HEK293 (cell line): ENCODE measurements at regions not wholly inside any gene's neighbourhood (a gene's known extent, or its start where the extent isn't known, plus 50 kb on each side); places are given as distances from the start of the nearest gene placed in this dataset.

Experiments used
- CTCF ChIA-PET: fragments of 350-600 bp; formaldehyde crosslinking; extraction: SDS; loops from one replicate; lab custom pipeline; 2021; ENCODE audit warnings: antibody characterized with exemption; lab: Yijun Ruan, JAX
- POLR2A ChIA-PET: fragments of 300-600 bp; formaldehyde crosslinking; extraction: SDS; loops from one replicate; lab custom pipeline; 2020; ENCODE audit warnings: antibody characterized with exemption, inconsistent platforms; lab: Yijun Ruan, JAX
- H3K27ac ChIP-seq: fragments of 200-500 bp; sonication (Bioruptor generic); 2 replicates; pipeline ENCODE4 v1.5.1; 2014; ENCODE audit warnings: low read depth, low read length, control low read depth, inconsistent platforms; ENCODE audit errors: extremely low read depth
- H3K36me3 ChIP-seq, 2 experiments: fragments of 200-500 bp in 1 of 2; sonication (Bioruptor generic) in 1 of 2; 1 replicate in 1 of 2; 2 replicates in 1 of 2; pipeline ENCODE4 v1.5.1; 2014 to 2017; ENCODE audit warnings: inconsistent platforms in 2 of 2, low read length in 2 of 2; ENCODE audit not compliant: control insufficient read depth in 2 of 2, insufficient read depth in 1 of 2
- H3K4me1 ChIP-seq: fragments of 200-500 bp; sonication (Bioruptor generic); 2 replicates; pipeline ENCODE4 v1.5.1; 2014; ENCODE audit warnings: mild to moderate bottlenecking, low read length, inconsistent platforms; ENCODE audit not compliant: control insufficient read depth, insufficient read depth
- H3K4me3 ChIP-seq: 2 replicates; pipeline ENCODE4 v1.5.1; 2011; ENCODE audit warnings: low read depth, mild to moderate bottlenecking, control low read depth, low read length, moderate library complexity
- H3K9me3 ChIP-seq: fragments of 200-500 bp; sonication (Bioruptor generic); 2 replicates; pipeline ENCODE4 v1.5.1; 2014; ENCODE audit warnings: low read depth, low read length, inconsistent platforms; ENCODE audit not compliant: control insufficient read depth, insufficient read depth
- BCL6B ChIP-seq: fragments of 450-650 bp; formaldehyde crosslinking; IDR thresholded peaks from 2 replicates; pipeline ENCODE4 v1.5.1; 2017; ENCODE audit warnings: missing biosample characterization, missing genetic modification characterization
- EGR2 ChIP-seq: fragments of 450-650 bp; formaldehyde crosslinking; IDR thresholded peaks from 2 replicates; pipeline ENCODE4 v1.5.1; 2016; ENCODE audit warnings: low read depth, missing biosample characterization, missing genetic modification characterization
- GLIS2 ChIP-seq: fragments of 450-650 bp; formaldehyde crosslinking; IDR thresholded peaks from 2 replicates; pipeline ENCODE4 v1.5.1; 2016; ENCODE audit warnings: missing biosample characterization, missing genetic modification characterization
- KLF16 ChIP-seq: fragments of 450-650 bp; formaldehyde crosslinking; IDR thresholded peaks from 2 replicates; pipeline ENCODE4 v1.5.1; 2017; ENCODE audit warnings: missing biosample characterization, missing genetic modification characterization
- OSR2 ChIP-seq: fragments of 450-650 bp; formaldehyde crosslinking; IDR thresholded peaks from 2 replicates; pipeline ENCODE4 v1.5.1; 2016; ENCODE audit warnings: missing biosample characterization, missing genetic modification characterization
- SCRT1 ChIP-seq: fragments of 450-650 bp; formaldehyde crosslinking; IDR thresholded peaks from 2 replicates; pipeline ENCODE4 v1.5.1; 2016; ENCODE audit warnings: missing biosample characterization, missing genetic modification characterization, borderline replicate concordance
- SCRT2 ChIP-seq: fragments of 450-650 bp; formaldehyde crosslinking; IDR thresholded peaks from 2 replicates; pipeline ENCODE4 v1.5.1; 2016; ENCODE audit warnings: missing biosample characterization, missing genetic modification characterization
- ZBTB21 ChIP-seq: fragments of 450-650 bp; formaldehyde crosslinking; IDR thresholded peaks from 2 replicates; pipeline ENCODE4 v1.5.1; 2017; ENCODE audit warnings: missing biosample characterization, missing genetic modification characterization
- ZBTB6 ChIP-seq: fragments of 450-650 bp; formaldehyde crosslinking; IDR thresholded peaks from 2 replicates; pipeline ENCODE4 v1.5.1; 2017; ENCODE audit warnings: missing biosample characterization, missing genetic modification characterization
- ZEB2 ChIP-seq: fragments of 450-650 bp; formaldehyde crosslinking; IDR thresholded peaks from 2 replicates; pipeline ENCODE4 v1.5.1; 2016; ENCODE audit warnings: missing biosample characterization, missing genetic modification characterization
- ZFP37 ChIP-seq: fragments of 450-650 bp; formaldehyde crosslinking; IDR thresholded peaks from 2 replicates; pipeline ENCODE4 v1.5.1; 2016; ENCODE audit warnings: missing biosample characterization, missing genetic modification characterization
- ZFP69B ChIP-seq: fragments of 450-650 bp; formaldehyde crosslinking; IDR thresholded peaks from 2 replicates; pipeline ENCODE4 v1.5.1; 2016; ENCODE audit warnings: missing biosample characterization, missing genetic modification characterization
- ZNF157 ChIP-seq: fragments of 450-650 bp; formaldehyde crosslinking; IDR thresholded peaks from 2 replicates; pipeline ENCODE4 v1.5.1; 2016; ENCODE audit warnings: missing biosample characterization, missing genetic modification characterization
- ZNF16 ChIP-seq: fragments of 450-650 bp; formaldehyde crosslinking; IDR thresholded peaks from 2 replicates; pipeline ENCODE4 v1.5.1; 2016; ENCODE audit warnings: low read depth, missing biosample characterization, missing genetic modification characterization
- ZNF2 ChIP-seq: fragments of 450-650 bp; formaldehyde crosslinking; IDR thresholded peaks from 2 replicates; pipeline ENCODE4 v1.5.1; 2016; ENCODE audit warnings: missing biosample characterization, missing genetic modification characterization
- ZNF341 ChIP-seq: fragments of 450-650 bp; formaldehyde crosslinking; IDR thresholded peaks from 2 replicates; pipeline ENCODE4; 2016; ENCODE audit warnings: low read depth, missing biosample characterization, missing genetic modification characterization
- ZNF366 ChIP-seq: fragments of 450-650 bp; formaldehyde crosslinking; conservative IDR thresholded peaks from 2 replicates; pipeline ENCODE4 v1.5.1; 2016; ENCODE audit warnings: missing biosample characterization, missing genetic modification characterization
- ZNF423 ChIP-seq: fragments of 450-650 bp; formaldehyde crosslinking; IDR thresholded peaks from 2 replicates; pipeline ENCODE4 v1.5.1; 2016; ENCODE audit warnings: missing biosample characterization, missing genetic modification characterization
- ZNF426 ChIP-seq: fragments of 450-650 bp; formaldehyde crosslinking; IDR thresholded peaks from 2 replicates; pipeline ENCODE4 v1.5.1; 2017; ENCODE audit warnings: missing biosample characterization, missing genetic modification characterization, mild to moderate bottlenecking, inconsistent platforms, moderate library complexity
- ZNF580 ChIP-seq: fragments of 450-650 bp; formaldehyde crosslinking; IDR thresholded peaks from 2 replicates; pipeline ENCODE4 v1.5.1; 2016; ENCODE audit warnings: missing biosample characterization, missing genetic modification characterization
- ZNF843 ChIP-seq: fragments of 450-650 bp; formaldehyde crosslinking; IDR thresholded peaks from 2 replicates; pipeline ENCODE4 v1.5.1; 2016; ENCODE audit warnings: missing biosample characterization, missing genetic modification characterization
- ZSCAN30 ChIP-seq: fragments of 450-650 bp; IDR thresholded peaks from 2 replicates; pipeline ENCODE4 v1.5.1; 2018; ENCODE audit warnings: missing biosample characterization, mild to moderate bottlenecking, missing genetic modification characterization, moderate library complexity
- TF ChIP-seq, protein P1 (sequence below): IDR thresholded peaks from 2 replicates; pipeline ENCODE4 v1.6.1; 2011; ENCODE audit warnings: mild to moderate bottlenecking, low read depth, low read length, borderline replicate concordance
- TF ChIP-seq, protein P2 (sequence below): fragments of 450-650 bp; formaldehyde crosslinking; IDR thresholded peaks from 2 replicates; pipeline ENCODE4 v1.5.1; 2016; ENCODE audit warnings: missing biosample characterization, missing genetic modification characterization
- TF ChIP-seq, protein P3 (sequence below): fragments of 450-650 bp; formaldehyde crosslinking; IDR thresholded peaks from 2 replicates; pipeline ENCODE4 v1.5.1; 2016; ENCODE audit warnings: missing biosample characterization, missing genetic modification characterization
- TF ChIP-seq, protein P4 (sequence below): fragments of 450-650 bp; formaldehyde crosslinking; IDR thresholded peaks from 2 replicates; pipeline ENCODE4 v1.5.1; 2016; ENCODE audit warnings: missing biosample characterization, missing genetic modification characterization

GRCh38 chr6:4281341-4282293 lies 146.2 kb upstream of the ECI2 start:
- Histone ChIP-seq H3K4me3 (peak overlapping the region; percentile 37), H3K4me1 (peaks cover 8% of the 10 kb centered on the region), H3K27ac (no peak overlapping the region), H3K36me3 (no peaks in the 10 kb centered on the region), H3K9me3 (no peaks in the 10 kb centered on the region; the same call in 1 of the 2 replicates)
- ChIA-PET CTCF (interaction anchor here (0.5 to 2.1 kb wide), 11 partner anchors 9 to 1778 kb away, joined by 3 to 6 read pairs (median 3); a partner anchor contains a TSS), POLR2A (interaction anchor here (0.8 to 1.4 kb wide), 3 partner anchors 36 to 260 kb away, joined by 3 read pairs; a partner anchor contains a TSS)
- TF ChIP-seq GLIS2: peak; percentile 63
- TF ChIP-seq, protein P1, sequence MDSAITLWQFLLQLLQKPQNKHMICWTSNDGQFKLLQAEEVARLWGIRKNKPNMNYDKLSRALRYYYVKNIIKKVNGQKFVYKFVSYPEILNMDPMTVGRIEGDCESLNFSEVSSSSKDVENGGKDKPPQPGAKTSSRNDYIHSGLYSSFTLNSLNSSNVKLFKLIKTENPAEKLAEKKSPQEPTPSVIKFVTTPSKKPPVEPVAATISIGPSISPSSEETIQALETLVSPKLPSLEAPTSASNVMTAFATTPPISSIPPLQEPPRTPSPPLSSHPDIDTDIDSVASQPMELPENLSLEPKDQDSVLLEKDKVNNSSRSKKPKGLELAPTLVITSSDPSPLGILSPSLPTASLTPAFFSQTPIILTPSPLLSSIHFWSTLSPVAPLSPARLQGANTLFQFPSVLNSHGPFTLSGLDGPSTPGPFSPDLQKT: no peak
- no peak for TF ChIP-seq ZBTB21 (tag by site-specific recombination)
- TF ChIP-seq ZNF580 (tag by site-specific recombination): peak; percentile 13; the same call in 1 of the 2 replicates
- no peak for TF ChIP-seq ZNF426 (tag by site-specific recombination)
- TF ChIP-seq ZFP69B (tag by site-specific recombination): peak; percentile 57; the same call in 1 of the 2 replicates
- TF ChIP-seq ZNF2 (tag by site-specific recombination): 0 out of 2 replicates have a peak, but pooled peaks have one; percentile 32
- TF ChIP-seq ZNF16 (tag by site-specific recombination): no peak
- 0 out of 2 replicates have a peak, but pooled peaks have one; percentile 27 for TF ChIP-seq ZNF366 (tag by site-specific recombination)
- TF ChIP-seq, protein P2, sequence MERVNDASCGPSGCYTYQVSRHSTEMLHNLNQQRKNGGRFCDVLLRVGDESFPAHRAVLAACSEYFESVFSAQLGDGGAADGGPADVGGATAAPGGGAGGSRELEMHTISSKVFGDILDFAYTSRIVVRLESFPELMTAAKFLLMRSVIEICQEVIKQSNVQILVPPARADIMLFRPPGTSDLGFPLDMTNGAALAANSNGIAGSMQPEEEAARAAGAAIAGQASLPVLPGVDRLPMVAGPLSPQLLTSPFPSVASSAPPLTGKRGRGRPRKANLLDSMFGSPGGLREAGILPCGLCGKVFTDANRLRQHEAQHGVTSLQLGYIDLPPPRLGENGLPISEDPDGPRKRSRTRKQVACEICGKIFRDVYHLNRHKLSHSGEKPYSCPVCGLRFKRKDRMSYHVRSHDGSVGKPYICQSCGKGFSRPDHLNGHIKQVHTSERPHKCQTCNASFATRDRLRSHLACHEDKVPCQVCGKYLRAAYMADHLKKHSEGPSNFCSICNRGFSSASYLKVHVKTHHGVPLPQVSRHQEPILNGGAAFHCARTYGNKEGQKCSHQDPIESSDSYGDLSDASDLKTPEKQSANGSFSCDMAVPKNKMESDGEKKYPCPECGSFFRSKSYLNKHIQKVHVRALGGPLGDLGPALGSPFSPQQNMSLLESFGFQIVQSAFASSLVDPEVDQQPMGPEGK (tag by site-specific recombination): peak; percentile 79
- peak; percentile 64 for TF ChIP-seq ZEB2 (tag by site-specific recombination)
- TF ChIP-seq, protein P3, sequence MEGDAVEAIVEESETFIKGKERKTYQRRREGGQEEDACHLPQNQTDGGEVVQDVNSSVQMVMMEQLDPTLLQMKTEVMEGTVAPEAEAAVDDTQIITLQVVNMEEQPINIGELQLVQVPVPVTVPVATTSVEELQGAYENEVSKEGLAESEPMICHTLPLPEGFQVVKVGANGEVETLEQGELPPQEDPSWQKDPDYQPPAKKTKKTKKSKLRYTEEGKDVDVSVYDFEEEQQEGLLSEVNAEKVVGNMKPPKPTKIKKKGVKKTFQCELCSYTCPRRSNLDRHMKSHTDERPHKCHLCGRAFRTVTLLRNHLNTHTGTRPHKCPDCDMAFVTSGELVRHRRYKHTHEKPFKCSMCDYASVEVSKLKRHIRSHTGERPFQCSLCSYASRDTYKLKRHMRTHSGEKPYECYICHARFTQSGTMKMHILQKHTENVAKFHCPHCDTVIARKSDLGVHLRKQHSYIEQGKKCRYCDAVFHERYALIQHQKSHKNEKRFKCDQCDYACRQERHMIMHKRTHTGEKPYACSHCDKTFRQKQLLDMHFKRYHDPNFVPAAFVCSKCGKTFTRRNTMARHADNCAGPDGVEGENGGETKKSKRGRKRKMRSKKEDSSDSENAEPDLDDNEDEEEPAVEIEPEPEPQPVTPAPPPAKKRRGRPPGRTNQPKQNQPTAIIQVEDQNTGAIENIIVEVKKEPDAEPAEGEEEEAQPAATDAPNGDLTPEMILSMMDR (tag by site-specific recombination): peak; percentile 78
- 0 out of 2 replicates have a peak, but pooled peaks have one; percentile 73 for TF ChIP-seq ZNF423 (tag by site-specific recombination)
- TF ChIP-seq, protein P4, sequence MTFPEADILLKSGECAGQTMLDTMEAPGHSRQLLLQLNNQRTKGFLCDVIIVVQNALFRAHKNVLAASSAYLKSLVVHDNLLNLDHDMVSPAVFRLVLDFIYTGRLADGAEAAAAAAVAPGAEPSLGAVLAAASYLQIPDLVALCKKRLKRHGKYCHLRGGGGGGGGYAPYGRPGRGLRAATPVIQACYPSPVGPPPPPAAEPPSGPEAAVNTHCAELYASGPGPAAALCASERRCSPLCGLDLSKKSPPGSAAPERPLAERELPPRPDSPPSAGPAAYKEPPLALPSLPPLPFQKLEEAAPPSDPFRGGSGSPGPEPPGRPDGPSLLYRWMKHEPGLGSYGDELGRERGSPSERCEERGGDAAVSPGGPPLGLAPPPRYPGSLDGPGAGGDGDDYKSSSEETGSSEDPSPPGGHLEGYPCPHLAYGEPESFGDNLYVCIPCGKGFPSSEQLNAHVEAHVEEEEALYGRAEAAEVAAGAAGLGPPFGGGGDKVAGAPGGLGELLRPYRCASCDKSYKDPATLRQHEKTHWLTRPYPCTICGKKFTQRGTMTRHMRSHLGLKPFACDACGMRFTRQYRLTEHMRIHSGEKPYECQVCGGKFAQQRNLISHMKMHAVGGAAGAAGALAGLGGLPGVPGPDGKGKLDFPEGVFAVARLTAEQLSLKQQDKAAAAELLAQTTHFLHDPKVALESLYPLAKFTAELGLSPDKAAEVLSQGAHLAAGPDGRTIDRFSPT (tag by site-specific recombination): peak; percentile 22; the same call in 1 of the 2 replicates
- peak; percentile 69; the same call in 1 of the 2 replicates for TF ChIP-seq SCRT1 (tag by site-specific recombination)
- no peak for TF ChIP-seq ZBTB6 (tag by site-specific recombination)
- TF ChIP-seq ZNF341 (tag by site-specific recombination): no peak
- 0 out of 2 replicates have a peak, but pooled peaks have one; percentile 17 for TF ChIP-seq ZNF843 (tag by site-specific recombination)
- no peak for TF ChIP-seq ZNF157
- no peak for TF ChIP-seq ZSCAN30 (tag by site-specific recombination)
- no peak for TF ChIP-seq KLF16 (tag by site-specific recombination)
- TF ChIP-seq EGR2: peak; percentile 74
- TF ChIP-seq OSR2: peak; percentile 29; the same call in 1 of the 2 replicates
- no peak for TF ChIP-seq BCL6B (tag by site-specific recombination)
- TF ChIP-seq SCRT2 (tag by site-specific recombination): peak; percentile 85
- TF ChIP-seq ZFP37: peak; percentile 61; the same call in 1 of the 2 replicates
